ENCODE measurements at regions not wholly inside any gene's neighbourhood (a gene's known extent, or its start where the extent isn't known, plus 50 kb on each side); places are given as distances from the start of the nearest gene placed in this dataset.

GRCh38 chr18:24924066-24924716 lies 427.8 kb downstream of the ZNF521 start:
- ATAC-seq (peak; percentile 73), DNase-seq (ENCODE audit: low spot score) (peak; percentile 47)
- peaks cover 24% of the 10 kb centered on the region for H3K4me1 Mint-ChIP-seq
- ChIA-PET CTCF (no interaction called here), POLR2A (interaction anchor here (0.5 kb wide), 1 partner anchor 541 kb away, joined by 3 read pairs; no protein-coding TSS in a partner anchor)
- no peak overlapping the region for H3K27ac Mint-ChIP-seq
- no peak overlapping the region for H3K4me3 Mint-ChIP-seq
- H3K9me3 Mint-ChIP-seq, result no peaks in the 10 kb centered on the region
- no peaks in the 10 kb centered on the region for H3K36me3 Mint-ChIP-seq
- no peak for TF ChIP-seq ZBTB43 (CRISPR knock-in tag; IDR thresholded peaks at IDR 0.05)
- TF ChIP-seq ZNF423 (CRISPR knock-in tag; IDR thresholded peaks at IDR 0.05), result 0 out of 2 replicates have a peak, but pooled peaks have one; percentile 7
- peaks cover 36% of the 10 kb centered on the region for H3K27me3 Mint-ChIP-seq (ENCODE audit: low read depth)

GRCh38 chr18:24926649-24927048 lies 425.3 kb downstream of the ZNF521 start:
- no peak for DNase-seq (ENCODE audit: low spot score)
- CTCF ChIA-PET, result no interaction called here
- H3K36me3 Mint-ChIP-seq, result no peaks in the 10 kb centered on the region
- no peak overlapping the region for H3K27ac Mint-ChIP-seq
- no peak for ATAC-seq
- POLR2A ChIA-PET, result no interaction called here
- no peaks in the 10 kb centered on the region for H3K9me3 Mint-ChIP-seq
- H3K4me3 Mint-ChIP-seq, result no peak overlapping the region
- H3K27me3 Mint-ChIP-seq (ENCODE audit: low read depth), result peaks cover 36% of the 10 kb centered on the region
- peaks cover 40% of the 10 kb centered on the region for H3K4me1 Mint-ChIP-seq
- TF ChIP-seq ZNF121 (CRISPR knock-in tag; IDR thresholded peaks at IDR 0.05) (no peak), ZNF425 (CRISPR knock-in tag; conservative IDR thresholded peaks at IDR 0.05) (no peak), E2F1 (CRISPR knock-in tag; IDR thresholded peaks at IDR 0.05) (no peak), NR3C1 (CRISPR knock-in tag; conservative IDR thresholded peaks at IDR 0.05; ENCODE audit: low read depth) (no peak), GABPB1 (CRISPR knock-in tag; IDR thresholded peaks at IDR 0.05) (no peak), ZNF281 (CRISPR knock-in tag; IDR thresholded peaks at IDR 0.05) (no peak), GRHL2 (CRISPR knock-in tag; IDR thresholded peaks at IDR 0.05; ENCODE audit: insufficient replicate concordance, severe bottlenecking) (no peak), PRDM15 (CRISPR knock-in tag; IDR thresholded peaks at IDR 0.05) (no peak), ZSCAN18 (CRISPR knock-in tag; IDR thresholded peaks at IDR 0.05) (no peak), ETV6 (CRISPR knock-in tag; IDR thresholded peaks at IDR 0.05) (no peak), EMX1 (CRISPR knock-in tag; IDR thresholded peaks at IDR 0.05) (no peak), ERG (CRISPR knock-in tag; IDR thresholded peaks at IDR 0.05) (no peak), SMAD4 (CRISPR knock-in tag; IDR thresholded peaks at IDR 0.05) (no peak), E2F5 (CRISPR knock-in tag; IDR thresholded peaks at IDR 0.05) (no peak), IRF2 (CRISPR knock-in tag; IDR thresholded peaks at IDR 0.05; ENCODE audit: borderline replicate concordance, low read depth) (no peak)

Data from WTC11 (cell line).